ENCODE measurements at regions not wholly inside any gene's neighbourhood (a gene's known extent, or its start where the extent isn't known, plus 50 kb on each side); places are given as distances from the start of the nearest gene placed in this dataset.

DNA sequence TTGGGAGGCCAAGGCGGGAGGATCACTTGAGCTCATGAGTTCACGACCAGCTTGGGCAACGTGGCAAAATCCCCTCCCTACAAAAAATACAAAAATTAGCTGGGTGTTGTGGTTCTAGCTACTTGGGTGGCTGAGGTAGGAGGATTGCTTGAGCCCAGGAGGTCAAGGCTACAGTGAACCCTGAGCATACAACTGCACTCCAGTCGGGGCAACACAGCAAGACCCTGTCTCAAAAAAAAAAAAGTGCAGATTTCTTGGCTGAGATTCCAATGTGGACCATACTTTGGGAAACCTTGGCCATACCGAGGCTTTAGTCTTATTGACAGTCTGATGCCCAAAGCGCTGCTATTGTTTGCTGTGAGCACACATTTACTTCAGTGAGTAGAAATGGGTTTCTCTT, 113.6 kb upstream of the CLINT1 start:
- TF ChIP-seq, protein P1, sequence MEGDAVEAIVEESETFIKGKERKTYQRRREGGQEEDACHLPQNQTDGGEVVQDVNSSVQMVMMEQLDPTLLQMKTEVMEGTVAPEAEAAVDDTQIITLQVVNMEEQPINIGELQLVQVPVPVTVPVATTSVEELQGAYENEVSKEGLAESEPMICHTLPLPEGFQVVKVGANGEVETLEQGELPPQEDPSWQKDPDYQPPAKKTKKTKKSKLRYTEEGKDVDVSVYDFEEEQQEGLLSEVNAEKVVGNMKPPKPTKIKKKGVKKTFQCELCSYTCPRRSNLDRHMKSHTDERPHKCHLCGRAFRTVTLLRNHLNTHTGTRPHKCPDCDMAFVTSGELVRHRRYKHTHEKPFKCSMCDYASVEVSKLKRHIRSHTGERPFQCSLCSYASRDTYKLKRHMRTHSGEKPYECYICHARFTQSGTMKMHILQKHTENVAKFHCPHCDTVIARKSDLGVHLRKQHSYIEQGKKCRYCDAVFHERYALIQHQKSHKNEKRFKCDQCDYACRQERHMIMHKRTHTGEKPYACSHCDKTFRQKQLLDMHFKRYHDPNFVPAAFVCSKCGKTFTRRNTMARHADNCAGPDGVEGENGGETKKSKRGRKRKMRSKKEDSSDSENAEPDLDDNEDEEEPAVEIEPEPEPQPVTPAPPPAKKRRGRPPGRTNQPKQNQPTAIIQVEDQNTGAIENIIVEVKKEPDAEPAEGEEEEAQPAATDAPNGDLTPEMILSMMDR (IDR thresholded peaks at IDR 0.05) = no peak
- TF ChIP-seq POLR2A (IDR thresholded peaks at IDR 0.05) = no peak
